ENCODE measurements at regions not wholly inside any gene's neighbourhood (a gene's known extent, or its start where the extent isn't known, plus 50 kb on each side); places are given as distances from the start of the nearest gene placed in this dataset.

- TF ChIP-seq ZNF580 (tag by site-specific recombination; IDR thresholded peaks at IDR 0.05) (no peak), ZNF184 (tag by site-specific recombination; IDR thresholded peaks at IDR 0.05) (no peak), SETDB1 (IDR thresholded peaks at IDR 0.05; ENCODE audit: insufficient read length, low read length) (no peak), ZNF513 (tag by site-specific recombination; IDR thresholded peaks at IDR 0.05) (no peak)
These were observed 210.5 kb upstream of the GRIK3 start (continued) for GRCh38 chr1:37244815-37245214.

- CTCF ChIA-PET = no interaction called here
- POLR2A ChIA-PET = no interaction called here
- no peak overlapping the region for H3K27ac ChIP-seq (ENCODE audit: extremely low read depth, low read depth, low read length)
- no peaks in the 10 kb centered on the region for H3K9me3 ChIP-seq (ENCODE audit: control insufficient read depth, insufficient read depth, low read depth, low read length)
- no peaks in the 10 kb centered on the region for H3K4me1 ChIP-seq (ENCODE audit: control insufficient read depth, insufficient read depth, low read length)
- H3K4me3 ChIP-seq (ENCODE audit: low read depth, low read length) = no peak overlapping the region
- no peaks in the 10 kb centered on the region for H3K36me3 ChIP-seq (ENCODE audit: control insufficient read depth in 2 of 2, insufficient read depth in 1 of 2, low read length in 2 of 2)
- TF ChIP-seq ZNF501 (tag by site-specific recombination; IDR thresholded peaks at IDR 0.05) = no peak
- no peak for TF ChIP-seq WT1 (tag by site-specific recombination; IDR thresholded peaks at IDR 0.05)
These were observed 212.3 kb upstream of the GRIK3 start for GRCh38 chr1:37246631-37247030.

- H3K9me3 ChIP-seq (ENCODE audit: control insufficient read depth, insufficient read depth, low read depth, low read length) = no peaks in the 10 kb centered on the region
- H3K36me3 ChIP-seq (ENCODE audit: control insufficient read depth in 2 of 2, insufficient read depth in 1 of 2, low read length in 2 of 2) = no peaks in the 10 kb centered on the region
- H3K4me1 ChIP-seq (ENCODE audit: control insufficient read depth, insufficient read depth, low read length) = no peaks in the 10 kb centered on the region
- CTCF ChIA-PET = interaction anchor here (1.3 kb wide), 1 partner anchor 675 kb away, joined by 4 read pairs; no protein-coding TSS in a partner anchor
- no peak overlapping the region for H3K27ac ChIP-seq (ENCODE audit: extremely low read depth, low read depth, low read length)
- TF ChIP-seq BCL11A (tag by site-specific recombination; IDR thresholded peaks at IDR 0.05; ENCODE audit: low read depth) (no peak), ZNF621 (tag by site-specific recombination; IDR thresholded peaks at IDR 0.05) (no peak), TRIM28 (IDR thresholded peaks at IDR 0.05; ENCODE audit: borderline replicate concordance, low read length) (no peak), ZNF239 (tag by site-specific recombination; IDR thresholded peaks at IDR 0.05) (no peak), ZNF629 (tag by site-specific recombination; IDR thresholded peaks at IDR 0.05) (no peak), HIC1 (tag by site-specific recombination; IDR thresholded peaks at IDR 0.05) (no peak)
- H3K4me3 ChIP-seq (ENCODE audit: low read depth, low read length) = no peak overlapping the region
- POLR2A ChIA-PET = no interaction called here
These were observed 216.1 kb upstream of the GRIK3 start for GRCh38 chr1:37250371-37250770.

GRCh38 chr1:37255136-37255795 lies 219.1 kb upstream of the ZC3H12A start:
- POLR2A ChIA-PET = interaction anchor here (0.7 kb wide), 1 partner anchor 1235 kb away, joined by 3 read pairs; no protein-coding TSS in a partner anchor
- H3K27ac ChIP-seq (ENCODE audit: extremely low read depth, low read depth, low read length) = no peak overlapping the region
- H3K36me3 ChIP-seq (ENCODE audit: control insufficient read depth in 2 of 2, insufficient read depth in 1 of 2, low read length in 2 of 2) = no peaks in the 10 kb centered on the region
- H3K4me1 ChIP-seq (ENCODE audit: control insufficient read depth, insufficient read depth, low read length) = no peaks in the 10 kb centered on the region
- CTCF ChIA-PET = interaction anchor here (0.6 to 1.2 kb wide), 3 partner anchors 14 to 679 kb away, joined by 3 to 4 read pairs (median 3); no protein-coding TSS in a partner anchor
- H3K4me3 ChIP-seq (ENCODE audit: low read depth, low read length) = no peak overlapping the region
- no peaks in the 10 kb centered on the region for H3K9me3 ChIP-seq (ENCODE audit: control insufficient read depth, insufficient read depth, low read depth, low read length)
- peak; percentile 76; the same call in 1 of the 2 replicates for TF ChIP-seq KLF16 (tag by site-specific recombination; IDR thresholded peaks at IDR 0.05)
- peak; percentile 96 for TF ChIP-seq REST (tag by site-specific recombination; IDR thresholded peaks at IDR 0.05)
- peak; percentile 38; the same call in 1 of the 2 replicates for TF ChIP-seq GLIS2 (tag by site-specific recombination; IDR thresholded peaks at IDR 0.05)
- TF ChIP-seq GLIS1 (tag by site-specific recombination; IDR thresholded peaks at IDR 0.05) = peak; percentile 90
- TF ChIP-seq ZFHX2 (tag by site-specific recombination; conservative IDR thresholded peaks at IDR 0.05) = peak; percentile 73
- peak; percentile 42; the same call in 1 of the 2 replicates for TF ChIP-seq EGR2 (tag by site-specific recombination; IDR thresholded peaks at IDR 0.05; ENCODE audit: low read depth)

Data from HEK293 (cell line).